ENCODE measurements at regions not wholly inside any gene's neighbourhood (a gene's known extent, or its start where the extent isn't known, plus 50 kb on each side); places are given as distances from the start of the nearest gene placed in this dataset.
A peak's percentile ranks its signal among the peaks of the same experiment; 100 is the strongest.

- Histone ChIP-seq H3K27ac (no peak overlapping the region), H3K4me1 (no peaks in the 10 kb centered on the region), H3K36me3 (no peaks in the 10 kb centered on the region), H3K4me3 (no peak overlapping the region), H3K9me3 (no peaks in the 10 kb centered on the region), H3K27me3 (no peaks in the 10 kb centered on the region)
- no peak for DNase-seq (ENCODE audit: low spot score)
- no peak for TF ChIP-seq CTCF (IDR thresholded peaks at IDR 0.05)
Measured at GRCh38 chr5:115393239-115393638, 96.8 kb upstream of the CCDC112 start.

- H3K9me3 ChIP-seq = no peaks in the 10 kb centered on the region
- DNase-seq (ENCODE audit: low spot score) = no peak
- H3K27me3 ChIP-seq = no peaks in the 10 kb centered on the region
- no peak overlapping the region for H3K27ac ChIP-seq
- TF ChIP-seq CTCF (IDR thresholded peaks at IDR 0.05) = no peak
- no peak overlapping the region for H3K4me3 ChIP-seq
- H3K36me3 ChIP-seq = no peaks in the 10 kb centered on the region
- H3K4me1 ChIP-seq = no peaks in the 10 kb centered on the region
Measured at GRCh38 chr5:115392611-115393010, 96.2 kb upstream of the CCDC112 start.

GRCh38 chr5:115391780-115392179 is 95.3 kb upstream of the CCDC112 start:
- DNase-seq (ENCODE audit: low spot score) = no peak

GRCh38 chr5:115389799-115390382 is 93.4 kb upstream of the CCDC112 start:
- Histone ChIP-seq H3K4me1 (no peaks in the 10 kb centered on the region), H3K36me3 (no peaks in the 10 kb centered on the region), H3K4me3 (no peak overlapping the region), H3K27ac (peak overlapping the region in 1 of 2 donors; percentile 19), H3K9me3 (no peaks in the 10 kb centered on the region), H3K27me3 (no peaks in the 10 kb centered on the region)
- DNase-seq (ENCODE audit: low spot score) = no peak
- no peak for TF ChIP-seq CTCF (IDR thresholded peaks at IDR 0.05)

More at GRCh38 chr5:115391780-115392179, 95.3 kb upstream of the CCDC112 start:
- Histone ChIP-seq H3K4me1 (no peaks in the 10 kb centered on the region), H3K4me3 (no peak overlapping the region), H3K36me3 (no peaks in the 10 kb centered on the region), H3K9me3 (no peaks in the 10 kb centered on the region), H3K27me3 (no peaks in the 10 kb centered on the region), H3K27ac (no peak overlapping the region)
- TF ChIP-seq CTCF (IDR thresholded peaks at IDR 0.05) = no peak

- H3K4me3 ChIP-seq = no peak overlapping the region
- H3K27me3 ChIP-seq = no peaks in the 10 kb centered on the region
- H3K36me3 ChIP-seq = no peaks in the 10 kb centered on the region
- no peaks in the 10 kb centered on the region for H3K9me3 ChIP-seq
- no peaks in the 10 kb centered on the region for H3K4me1 ChIP-seq
- H3K27ac ChIP-seq = peak overlapping the region in 1 of 2 donors; percentile 19
- no peak for DNase-seq (ENCODE audit: low spot score)
- TF ChIP-seq CTCF (IDR thresholded peaks at IDR 0.05) = no peak
Measured at GRCh38 chr5:115389034-115389798, 92.8 kb upstream of the CCDC112 start.
